DND-41 (cell line): ENCODE measurements at regions not wholly inside any gene's neighbourhood (a gene's known extent, or its start where the extent isn't known, plus 50 kb on each side); places are given as distances from the start of the nearest gene placed in this dataset.

ENCODE experiments used
- ATAC-seq: fragments of 200-7000 bp; cut with Tn5 transposase; 3 replicates; pipeline ENCODE4 v1.9.1; 2021; ENCODE audit warnings: low read depth; ENCODE audit not compliant: insufficient read depth
- DNase-seq: peaks from one replicate; pipeline ENCODE4 v3.0.0-alpha.2; 2020
- H2AFZ ChIP-seq: 2 replicates; pipeline ENCODE4 v1.6.0; 2012; ENCODE audit warnings: low read depth, low read length
- H3K27ac ChIP-seq: 2 replicates; pipeline ENCODE4 v1.5.1; 2012; ENCODE audit warnings: low read length, inconsistent platforms
- H3K27me3 ChIP-seq: fragments of 200-600 bp; sonication (generic); 2 replicates; pipeline ENCODE4 v1.6.0; 2012; ENCODE audit warnings: low read length, mild to moderate bottlenecking, inconsistent platforms; ENCODE audit not compliant: insufficient read depth, poor library complexity
- H3K36me3 ChIP-seq: 2 replicates; pipeline ENCODE4 v1.5.1; 2012; ENCODE audit warnings: low read length, inconsistent platforms; ENCODE audit not compliant: insufficient read depth
- H3K4me1 ChIP-seq: 2 replicates; pipeline ENCODE4 v1.5.1; 2012; ENCODE audit warnings: mild to moderate bottlenecking, low read length; ENCODE audit not compliant: insufficient read depth
- H3K4me2 ChIP-seq: 2 replicates; pipeline ENCODE4 v1.6.0; 2012; ENCODE audit warnings: mild to moderate bottlenecking, moderate library complexity, low read length, inconsistent platforms; ENCODE audit not compliant: insufficient read depth
- H3K4me3 ChIP-seq, 2 experiments: fragments of 200-600 bp in 1 of 2; shearing (Covaris generic) in 1 of 2; 2 replicates each; pipeline ENCODE4 v1.5.1; 2012 to 2016; ENCODE audit warnings: inconsistent platforms in 2 of 2, low read length in 2 of 2, mild to moderate bottlenecking in 2 of 2, low read depth in 1 of 2, moderate library complexity in 1 of 2
- H3K79me2 ChIP-seq: 2 replicates; pipeline ENCODE4 v1.6.0; 2012; ENCODE audit warnings: low read length, inconsistent platforms; ENCODE audit not compliant: insufficient read depth
- H3K9ac ChIP-seq: 2 replicates; pipeline ENCODE4 v1.6.0; 2012; ENCODE audit warnings: low read depth, mild to moderate bottlenecking, inconsistent platforms, low read length, moderate library complexity
- H3K9me3 ChIP-seq: 2 replicates; pipeline ENCODE4 v1.5.1; 2012; ENCODE audit warnings: low read length, moderate library complexity, mild to moderate bottlenecking, inconsistent platforms; ENCODE audit not compliant: insufficient read depth, severe bottlenecking
- H4K20me1 ChIP-seq: 2 replicates; pipeline ENCODE4 v1.6.0; 2012; ENCODE audit warnings: low read length; ENCODE audit not compliant: insufficient read depth
- EZH2 ChIP-seq: IDR thresholded peaks from 3 replicates; pipeline ENCODE4 v1.6.1; 2012; ENCODE audit warnings: borderline replicate concordance, low read depth, mild to moderate bottlenecking, moderate library complexity, low read length, inconsistent platforms; ENCODE audit not compliant: severe bottlenecking
- TF ChIP-seq, protein P1 (sequence below): IDR thresholded peaks from 2 replicates; pipeline ENCODE4 v1.5.1; 2012; ENCODE audit warnings: borderline replicate concordance, low read length, moderate library complexity, mild to moderate bottlenecking; ENCODE audit not compliant: poor library complexity, severe bottlenecking; ENCODE audit errors: extremely low read depth

DNA sequence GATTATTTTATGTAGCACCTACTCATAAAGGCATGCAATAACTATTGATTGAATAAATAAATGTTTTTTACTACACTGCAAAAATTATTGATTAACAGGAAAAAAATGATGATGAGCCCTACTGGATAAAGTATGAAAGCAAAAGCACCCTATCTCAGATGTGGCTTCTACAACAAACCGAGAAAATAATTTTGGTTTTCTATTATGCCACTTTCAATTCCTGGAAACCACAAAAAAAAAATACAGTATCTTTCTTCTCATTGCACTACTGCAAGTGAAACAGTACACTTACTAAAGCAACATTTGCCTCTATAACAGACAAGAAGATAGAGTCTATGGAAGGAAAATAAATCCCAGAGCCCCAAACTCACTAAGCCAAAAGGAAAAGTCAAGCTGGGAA lies 1882.4 kb downstream of the NCAM2 start:
- no peaks in the 10 kb centered on the region for H3K36me3 ChIP-seq
- H4K20me1 ChIP-seq: no peaks in the 10 kb centered on the region
- H3K27me3 ChIP-seq: peaks cover 3% of the 10 kb centered on the region
- peak overlapping the region; percentile 43; the same call in 1 of the 2 replicates for H3K4me2 ChIP-seq
- H2AFZ ChIP-seq: no peak overlapping the region
- H3K4me3 ChIP-seq: no peak overlapping the region
- H3K79me2 ChIP-seq: no peaks in the 10 kb centered on the region
- no peak overlapping the region for H3K9ac ChIP-seq
- TF ChIP-seq, protein P1, sequence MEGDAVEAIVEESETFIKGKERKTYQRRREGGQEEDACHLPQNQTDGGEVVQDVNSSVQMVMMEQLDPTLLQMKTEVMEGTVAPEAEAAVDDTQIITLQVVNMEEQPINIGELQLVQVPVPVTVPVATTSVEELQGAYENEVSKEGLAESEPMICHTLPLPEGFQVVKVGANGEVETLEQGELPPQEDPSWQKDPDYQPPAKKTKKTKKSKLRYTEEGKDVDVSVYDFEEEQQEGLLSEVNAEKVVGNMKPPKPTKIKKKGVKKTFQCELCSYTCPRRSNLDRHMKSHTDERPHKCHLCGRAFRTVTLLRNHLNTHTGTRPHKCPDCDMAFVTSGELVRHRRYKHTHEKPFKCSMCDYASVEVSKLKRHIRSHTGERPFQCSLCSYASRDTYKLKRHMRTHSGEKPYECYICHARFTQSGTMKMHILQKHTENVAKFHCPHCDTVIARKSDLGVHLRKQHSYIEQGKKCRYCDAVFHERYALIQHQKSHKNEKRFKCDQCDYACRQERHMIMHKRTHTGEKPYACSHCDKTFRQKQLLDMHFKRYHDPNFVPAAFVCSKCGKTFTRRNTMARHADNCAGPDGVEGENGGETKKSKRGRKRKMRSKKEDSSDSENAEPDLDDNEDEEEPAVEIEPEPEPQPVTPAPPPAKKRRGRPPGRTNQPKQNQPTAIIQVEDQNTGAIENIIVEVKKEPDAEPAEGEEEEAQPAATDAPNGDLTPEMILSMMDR: no peak
- no peak for TF ChIP-seq EZH2
- no peak for DNase-seq
- no peak overlapping the region for H3K27ac ChIP-seq
- no peaks in the 10 kb centered on the region for H3K9me3 ChIP-seq
- peaks cover 35% of the 10 kb centered on the region for H3K4me1 ChIP-seq
- ATAC-seq: peak; percentile 88

DNA sequence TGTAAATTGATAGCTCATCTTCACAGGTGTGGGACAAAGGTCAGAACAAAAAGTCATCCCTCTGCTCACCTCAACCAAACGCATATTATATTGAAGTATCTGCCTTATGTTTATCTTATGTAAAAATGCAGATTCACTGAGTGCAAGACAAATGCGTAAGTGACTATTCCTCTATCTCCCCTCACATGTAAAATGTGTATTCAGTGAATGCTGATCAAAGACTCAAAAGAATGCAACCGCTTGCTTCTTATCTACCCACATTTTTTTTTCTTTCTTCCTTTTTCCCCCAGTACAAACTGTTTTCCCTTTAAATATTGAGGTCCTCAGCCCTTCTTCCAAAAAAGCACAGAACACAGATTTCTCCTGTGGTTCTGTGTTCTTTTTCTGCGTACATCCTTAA lies 1882.9 kb downstream of the NCAM2 start:
- no peaks in the 10 kb centered on the region for H4K20me1 ChIP-seq
- peak overlapping the region; percentile 43; the same call in 1 of the 2 replicates for H3K4me2 ChIP-seq
- ATAC-seq (peak; percentile 44), DNase-seq (no peak)
- TF ChIP-seq EZH2: no peak
- TF ChIP-seq, protein P1: no peak
- H3K4me3 ChIP-seq: no peak overlapping the region
- no peaks in the 10 kb centered on the region for H3K36me3 ChIP-seq
- H3K4me1 ChIP-seq: peaks cover 35% of the 10 kb centered on the region
- no peaks in the 10 kb centered on the region for H3K79me2 ChIP-seq
- H2AFZ ChIP-seq: no peak overlapping the region
- no peak overlapping the region for H3K9ac ChIP-seq
- no peak overlapping the region for H3K27ac ChIP-seq
- no peaks in the 10 kb centered on the region for H3K9me3 ChIP-seq
- H3K27me3 ChIP-seq: peaks cover 3% of the 10 kb centered on the region

DNA sequence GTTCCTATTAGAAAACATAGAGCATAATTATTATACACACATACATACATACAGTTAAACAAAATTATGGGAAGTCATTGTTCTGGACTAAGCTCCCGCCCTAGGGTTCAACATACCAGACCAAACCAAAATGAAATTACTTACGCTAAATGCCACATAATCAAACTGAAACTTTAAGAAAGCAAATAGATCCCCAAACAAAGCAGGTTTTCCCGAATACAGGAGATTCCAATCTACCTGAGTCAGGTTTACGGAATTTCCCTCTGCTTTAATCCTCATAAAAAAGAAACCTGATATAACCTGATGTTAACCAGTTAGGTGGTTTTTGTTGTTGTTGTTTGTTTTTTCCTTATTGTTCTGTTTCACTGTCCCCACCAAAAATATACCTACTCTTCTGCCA lies 1886.9 kb downstream of the NCAM2 start:
- Histone ChIP-seq H3K9me3 (no peaks in the 10 kb centered on the region), H3K36me3 (no peaks in the 10 kb centered on the region), H3K4me1 (peaks cover 22% of the 10 kb centered on the region), H3K4me3 (no peak overlapping the region), H3K27ac (no peak overlapping the region), H3K79me2 (no peaks in the 10 kb centered on the region), H3K9ac (no peak overlapping the region), H2AFZ (no peak overlapping the region), H4K20me1 (no peaks in the 10 kb centered on the region), H3K4me2 (no peak overlapping the region), H3K27me3 (no peaks in the 10 kb centered on the region)
- no peak for ATAC-seq
- DNase-seq: no peak
- TF ChIP-seq, protein P1: no peak
- no peak for TF ChIP-seq EZH2

DNA sequence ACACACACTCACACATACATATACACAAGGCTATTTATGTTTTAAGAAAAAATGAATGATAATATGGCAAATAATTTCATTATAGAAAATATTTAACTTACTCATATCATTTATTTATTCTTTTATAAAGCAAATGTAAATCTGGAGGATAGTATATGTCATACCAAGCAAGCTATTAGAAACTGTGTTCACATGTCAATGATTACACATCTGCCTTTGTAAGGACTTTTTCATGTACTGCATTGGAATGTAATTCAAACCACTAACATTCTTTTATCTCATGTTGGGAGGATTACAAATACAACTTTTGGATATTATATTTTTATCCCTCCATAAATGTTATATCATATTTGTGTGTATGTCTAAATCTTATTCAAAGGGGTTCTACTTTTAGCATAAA lies 1887.4 kb downstream of the NCAM2 start:
- no peaks in the 10 kb centered on the region for H3K27me3 ChIP-seq
- peaks cover 17% of the 10 kb centered on the region for H3K4me1 ChIP-seq
- no peak overlapping the region for H3K4me2 ChIP-seq
- TF ChIP-seq, protein P1: no peak
- TF ChIP-seq EZH2: no peak
- H3K9me3 ChIP-seq: no peaks in the 10 kb centered on the region
- no peak for DNase-seq
- no peak overlapping the region for H3K4me3 ChIP-seq
- no peaks in the 10 kb centered on the region for H4K20me1 ChIP-seq
- no peaks in the 10 kb centered on the region for H3K36me3 ChIP-seq
- no peak for ATAC-seq
- H3K27ac ChIP-seq: no peak overlapping the region
- no peak overlapping the region for H3K9ac ChIP-seq
- no peaks in the 10 kb centered on the region for H3K79me2 ChIP-seq
- no peak overlapping the region for H2AFZ ChIP-seq
